Neural crest cell (in vitro differentiated cells): ENCODE measurements at regions not wholly inside any gene's neighbourhood (a gene's known extent, or its start where the extent isn't known, plus 50 kb on each side); places are given as distances from the start of the nearest gene placed in this dataset.
"Not testable (repeated sequence)": the region's sequence is repeated elsewhere in the genome, so short reads cannot be mapped to it uniquely, and the experiment has no call there.

Source experiments
- DNase-seq: peaks from one replicate; pipeline ENCODE4 v3.0.0; 2021; ENCODE audit warnings: low read depth, mixed read lengths, low spot score
- H3K27ac Mint-ChIP-seq: one replicate; pipeline ENCODE4 v1.8.0; 2021; ENCODE audit warnings: mild to moderate bottlenecking, mixed read lengths; ENCODE audit not compliant: unreplicated experiment
- H3K27me3 Mint-ChIP-seq: 2 replicates; pipeline ENCODE4 v1.8.0; 2021; ENCODE audit warnings: low read depth, mild to moderate bottlenecking, mixed read lengths
- H3K36me3 Mint-ChIP-seq: 2 replicates; pipeline ENCODE4 v1.8.0; 2021; ENCODE audit warnings: low read depth, mild to moderate bottlenecking, mixed read lengths
- H3K4me1 Mint-ChIP-seq: 2 replicates; pipeline ENCODE4 v1.8.0; 2021; ENCODE audit warnings: mixed read lengths
- H3K4me3 Mint-ChIP-seq: one replicate; pipeline ENCODE4 v1.8.0; 2021; ENCODE audit warnings: mild to moderate bottlenecking, mixed read lengths
- H3K9me3 Mint-ChIP-seq: 2 replicates; pipeline ENCODE4 v1.8.0; 2021; ENCODE audit warnings: mixed read lengths
- TF ChIP-seq, protein P1 (sequence below): fragments of 200-600 bp; sonication (generic); conservative IDR thresholded peaks from 2 replicates; pipeline ENCODE4 v1.5.0; 2021; ENCODE audit warnings: antibody characterized with exemption, mild to moderate bottlenecking

- TF ChIP-seq, protein P1, sequence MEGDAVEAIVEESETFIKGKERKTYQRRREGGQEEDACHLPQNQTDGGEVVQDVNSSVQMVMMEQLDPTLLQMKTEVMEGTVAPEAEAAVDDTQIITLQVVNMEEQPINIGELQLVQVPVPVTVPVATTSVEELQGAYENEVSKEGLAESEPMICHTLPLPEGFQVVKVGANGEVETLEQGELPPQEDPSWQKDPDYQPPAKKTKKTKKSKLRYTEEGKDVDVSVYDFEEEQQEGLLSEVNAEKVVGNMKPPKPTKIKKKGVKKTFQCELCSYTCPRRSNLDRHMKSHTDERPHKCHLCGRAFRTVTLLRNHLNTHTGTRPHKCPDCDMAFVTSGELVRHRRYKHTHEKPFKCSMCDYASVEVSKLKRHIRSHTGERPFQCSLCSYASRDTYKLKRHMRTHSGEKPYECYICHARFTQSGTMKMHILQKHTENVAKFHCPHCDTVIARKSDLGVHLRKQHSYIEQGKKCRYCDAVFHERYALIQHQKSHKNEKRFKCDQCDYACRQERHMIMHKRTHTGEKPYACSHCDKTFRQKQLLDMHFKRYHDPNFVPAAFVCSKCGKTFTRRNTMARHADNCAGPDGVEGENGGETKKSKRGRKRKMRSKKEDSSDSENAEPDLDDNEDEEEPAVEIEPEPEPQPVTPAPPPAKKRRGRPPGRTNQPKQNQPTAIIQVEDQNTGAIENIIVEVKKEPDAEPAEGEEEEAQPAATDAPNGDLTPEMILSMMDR = no peak
- Mint-ChIP-seq H3K36me3 (no peaks in the 10 kb centered on the region), H3K9me3 (no peaks in the 10 kb centered on the region), H3K27me3 (no peaks in the 10 kb centered on the region), H3K27ac (no peak overlapping the region), H3K4me1 (no peaks in the 10 kb centered on the region), H3K4me3 (no peak overlapping the region)
- DNase-seq = no peak
Observed at GRCh38 chr7:115799430-115799829, 231.1 kb downstream of the TFEC start.

GRCh38 chr7:115793958-115794702, 236.4 kb downstream of the TFEC start:
- TF ChIP-seq, protein P1 = no peak
- Mint-ChIP-seq H3K4me3 (no peak overlapping the region), H3K36me3 (no peaks in the 10 kb centered on the region), H3K4me1 (no peaks in the 10 kb centered on the region), H3K9me3 (no peaks in the 10 kb centered on the region), H3K27ac (no peak overlapping the region), H3K27me3 (no peaks in the 10 kb centered on the region)
- DNase-seq = no peak

GRCh38 chr7:115789901-115790300, 240.7 kb downstream of the TFEC start:
- TF ChIP-seq, protein P1 = no peak

GRCh38 chr7:115789473-115789872, 241.1 kb downstream of the TFEC start:
- not testable (repeated sequence) for H3K9me3 Mint-ChIP-seq, H3K4me3 Mint-ChIP-seq, H3K27me3 Mint-ChIP-seq, H3K4me1 Mint-ChIP-seq, H3K27ac Mint-ChIP-seq, H3K36me3 Mint-ChIP-seq, DNase-seq

More at GRCh38 chr7:115789901-115790300, 240.7 kb downstream of the TFEC start:
- Mint-ChIP-seq H3K27ac (no peak overlapping the region), H3K9me3 (no peaks in the 10 kb centered on the region), H3K4me3 (no peak overlapping the region), H3K36me3 (no peaks in the 10 kb centered on the region), H3K27me3 (no peaks in the 10 kb centered on the region), H3K4me1 (no peaks in the 10 kb centered on the region)
- DNase-seq = no peak

GRCh38 chr7:115782696-115783490, 247.7 kb downstream of the TFEC start:
- H3K27me3 Mint-ChIP-seq = peaks cover 22% of the 10 kb centered on the region
- no peaks in the 10 kb centered on the region for H3K4me1 Mint-ChIP-seq
- DNase-seq = no peak
- H3K27ac Mint-ChIP-seq = peak overlapping the region; percentile 65
- H3K36me3 Mint-ChIP-seq = no peaks in the 10 kb centered on the region
- TF ChIP-seq, protein P1 = no peak
- H3K9me3 Mint-ChIP-seq = no peaks in the 10 kb centered on the region
- no peak overlapping the region for H3K4me3 Mint-ChIP-seq

- H3K27ac Mint-ChIP-seq = no peak overlapping the region
- no peaks in the 10 kb centered on the region for H3K36me3 Mint-ChIP-seq
- H3K4me3 Mint-ChIP-seq = no peak overlapping the region
- DNase-seq = no peak
- peaks cover 4% of the 10 kb centered on the region for H3K4me1 Mint-ChIP-seq
- no peaks in the 10 kb centered on the region for H3K9me3 Mint-ChIP-seq
- peaks cover 31% of the 10 kb centered on the region for H3K27me3 Mint-ChIP-seq
- TF ChIP-seq, protein P1 = no peak
Observed at GRCh38 chr7:115779561-115779960, 251.0 kb downstream of the TFEC start.
